H9 (cell line): ENCODE measurements at regions not wholly inside any gene's neighbourhood (a gene's known extent, or its start where the extent isn't known, plus 50 kb on each side); places are given as distances from the start of the nearest gene placed in this dataset.

Experiments used
- DNase-seq: peaks from one replicate; pipeline ENCODE4 v3.0.0-alpha.2; 2017
- H2AFZ ChIP-seq: one replicate; pipeline ENCODE4 v1.6.1; 2013; ENCODE audit warnings: mild to moderate bottlenecking, low read length, control low read depth, moderate library complexity
- H2AK5ac ChIP-seq: 2 replicates; pipeline ENCODE4 v1.6.1; 2013; ENCODE audit warnings: low read length, control low read depth, mixed read lengths; ENCODE audit not compliant: insufficient read length
- H2BK120ac ChIP-seq: one replicate; pipeline ENCODE4 v1.6.1; 2013; ENCODE audit warnings: low read depth, mild to moderate bottlenecking, low read length, control low read depth, inconsistent platforms; ENCODE audit not compliant: poor library complexity, severe bottlenecking
- H2BK12ac ChIP-seq: 2 replicates; pipeline ENCODE4 v1.6.1; 2013; ENCODE audit warnings: low read length, control low read depth, mixed read lengths, low read depth; ENCODE audit not compliant: insufficient read length
- H2BK15ac ChIP-seq: 2 replicates; pipeline ENCODE4 v1.6.1; 2013; ENCODE audit warnings: low read depth, low read length, control low read depth
- H2BK20ac ChIP-seq: one replicate; pipeline ENCODE4 v1.6.1; 2013; ENCODE audit warnings: low read depth, mild to moderate bottlenecking, low read length, control low read depth, inconsistent platforms; ENCODE audit not compliant: poor library complexity, severe bottlenecking
- H2BK5ac ChIP-seq: 2 replicates; pipeline ENCODE4 v1.6.1; 2013; ENCODE audit warnings: low read length, control low read depth, mixed read lengths; ENCODE audit not compliant: insufficient read length
- H3K14ac ChIP-seq: 2 replicates; pipeline ENCODE4 v1.6.1; 2013; ENCODE audit warnings: low read length, control low read depth; ENCODE audit not compliant: insufficient read depth
- H3K18ac ChIP-seq: 2 replicates; pipeline ENCODE4 v1.6.1; 2013; ENCODE audit warnings: low read depth, mild to moderate bottlenecking, mixed read lengths, low read length, control low read depth; ENCODE audit not compliant: insufficient read length
- H3K23ac ChIP-seq: 2 replicates; pipeline ENCODE4 v1.6.1; 2013; ENCODE audit warnings: low read length, control low read depth, mixed read lengths, low read depth; ENCODE audit not compliant: insufficient read length
- H3K23me2 ChIP-seq: 2 replicates; pipeline ENCODE4 v1.6.1; 2013; ENCODE audit warnings: low read depth, mild to moderate bottlenecking, mixed read lengths, low read length, control low read depth; ENCODE audit not compliant: insufficient read length, poor library complexity, severe bottlenecking
- H3K27ac ChIP-seq: 2 replicates; pipeline ENCODE4 v1.5.1; 2013; ENCODE audit warnings: low read length, control low read depth, mixed read lengths, low read depth; ENCODE audit not compliant: insufficient read length
- H3K27me3 ChIP-seq: 2 replicates; pipeline ENCODE4 v1.6.1; 2013; ENCODE audit warnings: low read length, control low read depth, inconsistent platforms; ENCODE audit not compliant: insufficient read depth
- H3K4ac ChIP-seq: 2 replicates; pipeline ENCODE4 v1.6.1; 2013; ENCODE audit warnings: low read depth, mild to moderate bottlenecking, control low read depth, inconsistent platforms, low read length, moderate library complexity
- H3K4me1 ChIP-seq: 2 replicates; pipeline ENCODE4 v1.6.1; 2013; ENCODE audit warnings: low read length, control low read depth, inconsistent platforms; ENCODE audit not compliant: insufficient read depth
- H3K4me2 ChIP-seq: 2 replicates; pipeline ENCODE4 v1.6.1; 2013; ENCODE audit warnings: low read length, control low read depth, mixed read lengths; ENCODE audit not compliant: insufficient read length, insufficient read depth
- H3K56ac ChIP-seq: 2 replicates; pipeline ENCODE4 v1.6.1; 2013; ENCODE audit warnings: low read depth, mild to moderate bottlenecking, mixed read lengths, low read length, control low read depth; ENCODE audit not compliant: insufficient read length
- H3K79me1 ChIP-seq: 2 replicates; pipeline ENCODE4 v1.6.1; 2013; ENCODE audit warnings: low read depth, mild to moderate bottlenecking, moderate library complexity, low read length, control low read depth, inconsistent platforms; ENCODE audit not compliant: insufficient read depth, poor library complexity, severe bottlenecking
- H3K79me2 ChIP-seq: 2 replicates; pipeline ENCODE4 v1.6.1; 2013; ENCODE audit warnings: low read length, control low read depth, inconsistent platforms; ENCODE audit not compliant: insufficient read depth
- H3K9ac ChIP-seq: 2 replicates; pipeline ENCODE4 v1.6.1; 2013; ENCODE audit warnings: low read length, control low read depth, mixed read lengths; ENCODE audit not compliant: insufficient read length; ENCODE audit errors: extremely low read depth
- H3K9me3 ChIP-seq: one replicate; pipeline ENCODE4 v1.6.1; 2013; ENCODE audit warnings: low read depth, low read length, inconsistent platforms; ENCODE audit not compliant: control insufficient read depth
- H3T11ph ChIP-seq: one replicate; pipeline ENCODE4 v1.6.1; 2013; ENCODE audit warnings: mild to moderate bottlenecking, low read length, control low read depth, inconsistent platforms
- H4K20me1 ChIP-seq: one replicate; pipeline ENCODE4 v1.6.1; 2013; ENCODE audit not compliant: control insufficient read depth, insufficient read length, insufficient read depth
- H4K5ac ChIP-seq: 2 replicates; pipeline ENCODE4 v1.6.1; 2013; ENCODE audit warnings: low read depth, mild to moderate bottlenecking, mixed read lengths, low read length, control low read depth; ENCODE audit not compliant: insufficient read length
- H4K8ac ChIP-seq: replicated peaks from 2 replicates; pipeline ENCODE4 v1.6.1; 2013; ENCODE audit warnings: low read length, control low read depth, mixed read lengths, low read depth; ENCODE audit not compliant: insufficient read length
- H4K91ac ChIP-seq: 2 replicates; pipeline ENCODE4 v1.6.1; 2013; ENCODE audit warnings: low read depth, mild to moderate bottlenecking, moderate library complexity, mixed read lengths, low read length, control low read depth; ENCODE audit not compliant: insufficient read length
- H3K27ac Mint-ChIP-seq, 3 experiments: 2 replicates in 2 of 3; 3 replicates in 1 of 3; pipeline ENCODE4 v1.8.0; 2020 to 2021; ENCODE audit warnings: mixed read lengths in 3 of 3, mild to moderate bottlenecking in 1 of 3, moderate library complexity in 1 of 3
- H3K27me3 Mint-ChIP-seq: 2 replicates; pipeline ENCODE4 v1.8.0; 2021; ENCODE audit warnings: low read depth, mild to moderate bottlenecking, moderate library complexity, mixed read lengths
- H3K36me3 Mint-ChIP-seq, 3 experiments: 2 replicates in 2 of 3; 3 replicates in 1 of 3; pipeline ENCODE4 v1.8.0; 2020 to 2021; ENCODE audit warnings: low read depth in 3 of 3, mixed read lengths in 3 of 3; ENCODE audit not compliant: insufficient read depth in 1 of 3
- H3K4me1 Mint-ChIP-seq, 2 experiments: 2 replicates each; pipeline ENCODE4 v1.8.0; 2020; ENCODE audit warnings: mixed read lengths in 2 of 2
- H3K4me3 Mint-ChIP-seq, 2 experiments: 2 replicates in 1 of 2; 3 replicates in 1 of 2; pipeline ENCODE4 v1.8.0; 2020 to 2021; ENCODE audit warnings: mild to moderate bottlenecking in 2 of 2, mixed read lengths in 2 of 2, moderate library complexity in 1 of 2
- H3K9me3 Mint-ChIP-seq, 2 experiments: 2 replicates in 1 of 2; 3 replicates in 1 of 2; pipeline ENCODE4 v1.8.0; 2020; ENCODE audit warnings: mild to moderate bottlenecking in 2 of 2, mixed read lengths in 2 of 2, moderate library complexity in 1 of 2
- CTCF ChIP-seq: fragments of 200-600 bp; sonication (generic); conservative IDR thresholded peaks from 3 replicates; pipeline ENCODE4 v1.8.0; 2021; ENCODE audit warnings: antibody characterized with exemption, mild to moderate bottlenecking
- WGBS: extraction: QIAGEN DNeasy Blood & Tissue Kit; methylation state at CpG from one replicate; pipeline ENCODE4 v1.1.7; 2013; ENCODE audit warnings: missing lambda C conversion rate, low lambda C conversion rate, mixed read lengths; ENCODE audit not compliant: insufficient read length; ENCODE audit errors: extremely low coverage; 5-methylcytosine and 5-hydroxymethylcytosine counted together

- Histone ChIP-seq H3K23ac (no peak overlapping the region), H2BK12ac (no peak overlapping the region), H2BK20ac (no peak overlapping the region), H3K56ac (no peak overlapping the region), H3K9me3 (no peaks in the 10 kb centered on the region), H4K20me1 (no peaks in the 10 kb centered on the region), H3K79me1 (no peaks in the 10 kb centered on the region), H2AFZ (no peak overlapping the region), H3K18ac (no peak overlapping the region), H2BK120ac (no peak overlapping the region), H2BK5ac (no peak overlapping the region), H3K4me1 (no peaks in the 10 kb centered on the region), H3K79me2 (no peaks in the 10 kb centered on the region), H3T11ph (no peak overlapping the region), H2AK5ac (no peak overlapping the region), H4K91ac (no peak overlapping the region), H3K9ac (no peak overlapping the region), H3K4me2 (no peak overlapping the region), H3K27me3 (no peaks in the 10 kb centered on the region), H3K14ac (no peak overlapping the region), H3K4ac (no peak overlapping the region), H3K27ac (no peak overlapping the region), H2BK15ac (no peak overlapping the region), H4K5ac (no peak overlapping the region), H4K8ac (no peak overlapping the region), H3K23me2 (no peaks in the 10 kb centered on the region)
- no peaks in the 10 kb centered on the region for H3K36me3 Mint-ChIP-seq
- DNase-seq: no peak
- H3K4me1 Mint-ChIP-seq: no peaks in the 10 kb centered on the region
- no CpG with 5 or more reads among the region's 1 CpG for WGBS
- no peak overlapping the region for H3K27ac Mint-ChIP-seq
- H3K27me3 Mint-ChIP-seq: no peaks in the 10 kb centered on the region
- no peaks in the 10 kb centered on the region for H3K9me3 Mint-ChIP-seq
- H3K4me3 Mint-ChIP-seq: no peak overlapping the region
- TF ChIP-seq CTCF: no peak
These were observed 234.2 kb downstream of the CRPPA start for GRCh38 chr7:16187131-16187530.
